SH-SY5Y (cell line): ENCODE measurements at regions not wholly inside any gene's neighbourhood (a gene's known extent, or its start where the extent isn't known, plus 50 kb on each side); places are given as distances from the start of the nearest gene placed in this dataset.

ENCODE experiments used
- GATA2 ChIP-seq: IDR thresholded peaks from 2 replicates; pipeline ENCODE4 v1.6.1; 2011; ENCODE audit warnings: mild to moderate bottlenecking, low read depth, low read length
- GATA3 ChIP-seq: IDR thresholded peaks from 2 replicates; pipeline ENCODE4 v1.6.1; 2011; ENCODE audit warnings: low read depth, mild to moderate bottlenecking, low read length, moderate library complexity

GRCh38 chr3:177946936-177947335 is 589.3 kb upstream of the KCNMB2 start:
- TF ChIP-seq GATA2 (no peak), GATA3 (no peak)
